GM23338 (cell line): ENCODE measurements at regions not wholly inside any gene's neighbourhood (a gene's known extent, or its start where the extent isn't known, plus 50 kb on each side); places are given as distances from the start of the nearest gene placed in this dataset.

ENCODE experiments used
- ATAC-seq: fragments of 200-7000 bp; cut with Tn5 transposase; 3 replicates; pipeline ENCODE4 v1.9.1; 2020
- DNase-seq: peaks from one replicate; pipeline ENCODE4 v3.0.0-alpha.2; 2015; ENCODE audit warnings: low spot score
- H2AFZ ChIP-seq: fragments of 200-600 bp; sonication (generic); 2 replicates; pipeline ENCODE4 v1.8.0; 2016; ENCODE audit warnings: antibody characterized with exemption, mild to moderate bottlenecking, moderate library complexity
- H3F3A ChIP-seq: fragments of 200-600 bp; sonication (generic); replicated peaks from 2 replicates; pipeline ENCODE4 v1.8.0; 2017; ENCODE audit warnings: antibody characterized with exemption, mixed run types, low read depth
- H3K27ac ChIP-seq: fragments of 200-600 bp; sonication (generic); 2 replicates; pipeline ENCODE4 v1.6.1; 2016; ENCODE audit warnings: low read depth
- H3K27me3 ChIP-seq: fragments of 200-600 bp; sonication (generic); 2 replicates; pipeline ENCODE4 v1.8.0; 2016; ENCODE audit warnings: mild to moderate bottlenecking, mixed run types, moderate library complexity; ENCODE audit not compliant: insufficient read depth
- H3K36me3 ChIP-seq: fragments of 200-600 bp; sonication (generic); 2 replicates; pipeline ENCODE4 v1.8.0; 2016; ENCODE audit warnings: mild to moderate bottlenecking; ENCODE audit not compliant: insufficient read depth
- H3K4me1 ChIP-seq: fragments of 200-600 bp; sonication (generic); 2 replicates; pipeline ENCODE4 v1.8.0; 2016; ENCODE audit warnings: mild to moderate bottlenecking, moderate library complexity; ENCODE audit not compliant: insufficient read depth
- H3K4me2 ChIP-seq: fragments of 200-600 bp; sonication (generic); 2 replicates; pipeline ENCODE4 v1.7.1; 2017; ENCODE audit warnings: mixed run types
- H3K4me3 ChIP-seq: fragments of 200-600 bp; sonication (generic); 2 replicates; pipeline ENCODE4 v1.6.1; 2016; ENCODE audit warnings: mixed run types
- H3K79me2 ChIP-seq: fragments of 200-600 bp; sonication (generic); replicated peaks from 2 replicates; pipeline ENCODE4 v1.8.0; 2017; ENCODE audit warnings: mild to moderate bottlenecking; ENCODE audit not compliant: insufficient read depth
- H3K9me2 ChIP-seq: fragments of 200-600 bp; sonication (generic); 2 replicates; pipeline ENCODE4 v1.8.0; 2017; ENCODE audit not compliant: insufficient read depth
- H4K20me1 ChIP-seq: fragments of 200-600 bp; sonication (generic); replicated peaks from 2 replicates; pipeline ENCODE4 v1.8.0; 2017; ENCODE audit warnings: mild to moderate bottlenecking; ENCODE audit not compliant: insufficient read depth
- H3K27ac Mint-ChIP-seq: 2 replicates; pipeline ENCODE4 v1.8.0; 2020; ENCODE audit warnings: inconsistent platforms, mild to moderate bottlenecking, moderate library complexity, mixed read lengths
- H3K27me3 Mint-ChIP-seq: 3 replicates; pipeline ENCODE4 v1.8.0; 2022; ENCODE audit warnings: low read depth, mild to moderate bottlenecking, moderate library complexity, mixed read lengths, inconsistent platforms; ENCODE audit not compliant: insufficient read depth, poor library complexity
- H3K36me3 Mint-ChIP-seq: 3 replicates; pipeline ENCODE4 v1.8.0; 2021; ENCODE audit warnings: low read depth, mild to moderate bottlenecking, inconsistent platforms, moderate library complexity, mixed read lengths
- H3K4me1 Mint-ChIP-seq: 3 replicates; pipeline ENCODE4 v1.8.0; 2020; ENCODE audit warnings: mild to moderate bottlenecking, inconsistent platforms, mixed read lengths
- H3K4me3 Mint-ChIP-seq: 3 replicates; pipeline ENCODE4 v1.8.0; 2021; ENCODE audit warnings: moderate library complexity, mild to moderate bottlenecking, inconsistent platforms, mixed read lengths
- H3K9me3 Mint-ChIP-seq: 3 replicates; pipeline ENCODE4 v1.8.0; 2020; ENCODE audit warnings: moderate library complexity, mild to moderate bottlenecking, inconsistent platforms, mixed read lengths
- EZH2 ChIP-seq: fragments of 200-600 bp; sonication (generic); IDR thresholded peaks from one replicate; pipeline ENCODE4 v1.8.0; 2017; ENCODE audit warnings: antibody characterized with exemption, mild to moderate bottlenecking, low read depth; ENCODE audit not compliant: unreplicated experiment
- JUNB ChIP-seq: IDR thresholded peaks from one replicate; pipeline ENCODE4 v1.6.1; 2016; ENCODE audit warnings: antibody characterized with exemption; ENCODE audit not compliant: unreplicated experiment
- POLR2AphosphoS5 ChIP-seq: IDR thresholded peaks from 2 replicates; pipeline ENCODE4 v1.6.1; 2016; ENCODE audit warnings: antibody characterized with exemption, low read depth
- ZNF331 ChIP-seq: fragments of 250-450 bp; sonication (Bioruptor Pico); IDR thresholded peaks from 2 replicates; pipeline ENCODE4 v1.5.0; 2020; ENCODE audit warnings: low read depth, mild to moderate bottlenecking, moderate library complexity
- TF ChIP-seq, protein P1 (sequence below): IDR thresholded peaks from one replicate; pipeline ENCODE4 v1.6.1; 2018; ENCODE audit warnings: antibody characterized with exemption; ENCODE audit not compliant: unreplicated experiment
- TF ChIP-seq, protein P2 (sequence below): IDR thresholded peaks from 2 replicates; pipeline ENCODE4 v1.6.1; 2016; ENCODE audit warnings: antibody characterized with exemption

DNA sequence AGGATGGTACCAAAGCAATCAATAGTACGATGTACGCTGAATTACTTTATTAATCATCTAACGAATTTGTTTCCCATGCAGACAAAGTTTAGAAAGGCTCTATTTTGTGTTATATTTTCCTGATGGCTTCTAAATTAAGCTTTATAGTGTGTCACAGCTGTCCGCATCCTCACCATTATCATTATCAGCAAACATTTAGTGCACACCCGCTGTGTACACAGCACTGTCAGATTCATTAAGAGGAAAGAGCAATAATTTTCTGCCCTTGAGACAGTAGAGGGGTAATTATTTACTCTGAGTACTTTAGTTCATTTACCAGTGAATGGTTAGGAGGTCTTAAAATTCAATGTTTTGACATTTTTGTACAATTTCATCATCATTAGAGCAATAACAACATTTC lies 233.3 kb upstream of the PTPRZ1 start:
- no peak overlapping the region for H3K27ac Mint-ChIP-seq
- no peak overlapping the region for H3K27ac ChIP-seq

DNA sequence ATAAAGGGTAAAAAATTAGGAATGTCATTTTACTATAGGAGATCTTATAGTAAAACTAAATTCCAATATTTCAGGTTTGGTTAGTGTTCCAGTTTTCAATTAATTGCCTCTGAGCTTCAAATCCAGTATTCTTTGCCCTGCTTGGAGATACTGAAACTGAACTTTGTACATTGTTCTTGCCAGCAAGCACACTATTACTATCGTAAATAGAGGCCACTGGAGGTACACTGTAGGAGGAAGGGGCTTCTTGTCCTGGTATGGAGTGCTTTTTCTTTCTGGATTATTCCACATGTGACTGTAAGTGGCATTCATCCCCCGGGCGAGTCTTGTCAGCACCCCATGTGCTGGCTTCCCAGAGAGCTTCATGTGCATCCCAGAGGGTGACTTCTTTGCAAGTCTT lies 234.7 kb upstream of the PTPRZ1 start:
- no peak overlapping the region for H3K27ac ChIP-seq
- no peaks in the 10 kb centered on the region for H4K20me1 ChIP-seq
- no peaks in the 10 kb centered on the region for H3F3A ChIP-seq
- peaks cover 11% of the 10 kb centered on the region for H3K4me1 Mint-ChIP-seq
- DNase-seq (no peak), ATAC-seq (no peak)
- no peaks in the 10 kb centered on the region for H3K36me3 ChIP-seq
- H3K9me3 Mint-ChIP-seq: peaks cover 2% of the 10 kb centered on the region; the same call in 2 of the 3 replicates
- no peak overlapping the region for H3K27ac Mint-ChIP-seq
- no peak overlapping the region for H3K4me3 ChIP-seq
- H3K79me2 ChIP-seq: no peaks in the 10 kb centered on the region
- H3K4me2 ChIP-seq: no peak overlapping the region
- peaks cover 11% of the 10 kb centered on the region; the same call in 2 of the 3 replicates for H3K36me3 Mint-ChIP-seq
- H2AFZ ChIP-seq: no peak overlapping the region
- H3K4me3 Mint-ChIP-seq: no peak overlapping the region
- H3K27me3 Mint-ChIP-seq: peaks cover 2% of the 10 kb centered on the region
- H3K9me2 ChIP-seq: peaks cover 4% of the 10 kb centered on the region
- no peaks in the 10 kb centered on the region for H3K27me3 ChIP-seq
- peaks cover 7% of the 10 kb centered on the region; the same call in 1 of the 2 replicates for H3K4me1 ChIP-seq
- TF ChIP-seq, protein P1, sequence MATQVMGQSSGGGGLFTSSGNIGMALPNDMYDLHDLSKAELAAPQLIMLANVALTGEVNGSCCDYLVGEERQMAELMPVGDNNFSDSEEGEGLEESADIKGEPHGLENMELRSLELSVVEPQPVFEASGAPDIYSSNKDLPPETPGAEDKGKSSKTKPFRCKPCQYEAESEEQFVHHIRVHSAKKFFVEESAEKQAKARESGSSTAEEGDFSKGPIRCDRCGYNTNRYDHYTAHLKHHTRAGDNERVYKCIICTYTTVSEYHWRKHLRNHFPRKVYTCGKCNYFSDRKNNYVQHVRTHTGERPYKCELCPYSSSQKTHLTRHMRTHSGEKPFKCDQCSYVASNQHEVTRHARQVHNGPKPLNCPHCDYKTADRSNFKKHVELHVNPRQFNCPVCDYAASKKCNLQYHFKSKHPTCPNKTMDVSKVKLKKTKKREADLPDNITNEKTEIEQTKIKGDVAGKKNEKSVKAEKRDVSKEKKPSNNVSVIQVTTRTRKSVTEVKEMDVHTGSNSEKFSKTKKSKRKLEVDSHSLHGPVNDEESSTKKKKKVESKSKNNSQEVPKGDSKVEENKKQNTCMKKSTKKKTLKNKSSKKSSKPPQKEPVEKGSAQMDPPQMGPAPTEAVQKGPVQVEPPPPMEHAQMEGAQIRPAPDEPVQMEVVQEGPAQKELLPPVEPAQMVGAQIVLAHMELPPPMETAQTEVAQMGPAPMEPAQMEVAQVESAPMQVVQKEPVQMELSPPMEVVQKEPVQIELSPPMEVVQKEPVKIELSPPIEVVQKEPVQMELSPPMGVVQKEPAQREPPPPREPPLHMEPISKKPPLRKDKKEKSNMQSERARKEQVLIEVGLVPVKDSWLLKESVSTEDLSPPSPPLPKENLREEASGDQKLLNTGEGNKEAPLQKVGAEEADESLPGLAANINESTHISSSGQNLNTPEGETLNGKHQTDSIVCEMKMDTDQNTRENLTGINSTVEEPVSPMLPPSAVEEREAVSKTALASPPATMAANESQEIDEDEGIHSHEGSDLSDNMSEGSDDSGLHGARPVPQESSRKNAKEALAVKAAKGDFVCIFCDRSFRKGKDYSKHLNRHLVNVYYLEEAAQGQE: no peak
- TF ChIP-seq, protein P2, sequence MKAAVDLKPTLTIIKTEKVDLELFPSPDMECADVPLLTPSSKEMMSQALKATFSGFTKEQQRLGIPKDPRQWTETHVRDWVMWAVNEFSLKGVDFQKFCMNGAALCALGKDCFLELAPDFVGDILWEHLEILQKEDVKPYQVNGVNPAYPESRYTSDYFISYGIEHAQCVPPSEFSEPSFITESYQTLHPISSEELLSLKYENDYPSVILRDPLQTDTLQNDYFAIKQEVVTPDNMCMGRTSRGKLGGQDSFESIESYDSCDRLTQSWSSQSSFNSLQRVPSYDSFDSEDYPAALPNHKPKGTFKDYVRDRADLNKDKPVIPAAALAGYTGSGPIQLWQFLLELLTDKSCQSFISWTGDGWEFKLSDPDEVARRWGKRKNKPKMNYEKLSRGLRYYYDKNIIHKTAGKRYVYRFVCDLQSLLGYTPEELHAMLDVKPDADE: no peak
- TF ChIP-seq EZH2: no peak
- no peak for TF ChIP-seq JUNB
- no peak for TF ChIP-seq POLR2AphosphoS5
- TF ChIP-seq ZNF331 (CRISPR knock-in tag): no peak

More for the DNA sequence above, 233.3 kb upstream of the PTPRZ1 start:
- Histone ChIP-seq H3K4me2 (no peak overlapping the region), H3K4me1 (no peaks in the 10 kb centered on the region), H3K9me2 (peaks cover 4% of the 10 kb centered on the region), H2AFZ (no peak overlapping the region), H3K4me3 (no peak overlapping the region), H4K20me1 (no peaks in the 10 kb centered on the region), H3F3A (no peaks in the 10 kb centered on the region), H3K79me2 (no peaks in the 10 kb centered on the region), H3K27me3 (no peaks in the 10 kb centered on the region), H3K36me3 (no peaks in the 10 kb centered on the region)
- peaks cover under 1% of the 10 kb centered on the region; the same call in 2 of the 3 replicates for H3K4me1 Mint-ChIP-seq
- H3K36me3 Mint-ChIP-seq: peaks cover 11% of the 10 kb centered on the region; the same call in 2 of the 3 replicates
- TF ChIP-seq, protein P1: no peak
- peaks cover under 1% of the 10 kb centered on the region for H3K27me3 Mint-ChIP-seq
- ATAC-seq (no peak), DNase-seq (no peak)
- H3K4me3 Mint-ChIP-seq: no peak overlapping the region
- peaks cover 2% of the 10 kb centered on the region; the same call in 2 of the 3 replicates for H3K9me3 Mint-ChIP-seq
